ENCODE measurements at regions not wholly inside any gene's neighbourhood (a gene's known extent, or its start where the extent isn't known, plus 50 kb on each side); places are given as distances from the start of the nearest gene placed in this dataset.

- Histone ChIP-seq H3K4me1 (ENCODE audit: insufficient read depth, low read length) (no peaks in the 10 kb centered on the region), H3K79me2 (ENCODE audit: insufficient read depth, low read length) (no peaks in the 10 kb centered on the region), H4K20me1 (ENCODE audit: insufficient read depth, low read length) (no peaks in the 10 kb centered on the region), H3K9me3 (ENCODE audit: low read length) (no peaks in the 10 kb centered on the region), H2AFZ (ENCODE audit: low read length) (no peak overlapping the region), H3K27me3 (ENCODE audit: control insufficient read depth in 1 of 2, insufficient read depth in 2 of 2, low read length in 2 of 2) (peaks cover 5 to 51% of the 10 kb centered on the region in 2 experiments; a peak in 4 of 5 replicates), H3K9ac (ENCODE audit: insufficient read depth, low read depth, low read length) (no peak overlapping the region), H3K27ac (ENCODE audit: extremely low read length, insufficient read depth, low read length) (no peak overlapping the region), H3K4me2 (ENCODE audit: low read depth, low read length) (no peak overlapping the region), H3K4me3 (replicated peaks in 1 of 3; ENCODE audit: insufficient read depth in 1 of 3, low read depth in 2 of 3, low read length in 3 of 3) (no peak overlapping the region), H3K36me3 (replicated peaks in 1 of 2; ENCODE audit: control insufficient read depth in 1 of 2, insufficient read depth in 2 of 2, low read length in 2 of 2) (no peaks in the 10 kb centered on the region)
- 53% methylated on average over 8 of the region's 8 CpGs for WGBS (ENCODE audit: low lambda C conversion rate)
- CTCF ChIA-PET (ENCODE audit: low intra/inter-chr PET ratio, low total read pairs): no interaction called here
- DNase-seq (ENCODE audit: low spot score): no peak
- intact Hi-C loops (cut with micrococcal nuclease; ENCODE audit: unreplicated experiment) (no loop called here), in situ Hi-C loops (cut with HindIII; ENCODE audit: extremely low pct_ligation_motif_present, low pct_unique_long_range_greater_than_20kb) (no loop called here)
- no TSS peak for BruUV-seq (replicated peaks)
- ATAC-seq: no peak
- POLR2A ChIA-PET: no interaction called here
- FAIRE-seq: no peak
- TF ChIP-seq TP53 (CRISPR knock-in tag; conservative IDR thresholded peaks at IDR 0.05) (no peak), GLI4 (CRISPR knock-in tag; IDR thresholded peaks at IDR 0.05; ENCODE audit: borderline replicate concordance) (no peak), ZNF672 (CRISPR knock-in tag; IDR thresholded peaks at IDR 0.05) (no peak), AKAP8 (CRISPR knock-in tag; IDR thresholded peaks at IDR 0.05) (no peak), ZNF543 (CRISPR knock-in tag; IDR thresholded peaks at IDR 0.05) (no peak), ZBTB49 (CRISPR knock-in tag; IDR thresholded peaks at IDR 0.05; ENCODE audit: borderline replicate concordance) (no peak), ZNF83 (CRISPR knock-in tag; IDR thresholded peaks at IDR 0.05; ENCODE audit: borderline replicate concordance) (no peak), SMC3 (IDR thresholded peaks at IDR 0.05; ENCODE audit: low read length) (no peak), TRIM24 (CRISPR knock-in tag; IDR thresholded peaks at IDR 0.05) (no peak), NFYC (CRISPR knock-in tag; IDR thresholded peaks at IDR 0.05) (no peak), PLSCR1 (CRISPR knock-in tag; IDR thresholded peaks at IDR 0.05; ENCODE audit: borderline replicate concordance) (no peak), RERE (CRISPR knock-in tag; IDR thresholded peaks at IDR 0.05; ENCODE audit: low read depth) (no peak), ZNF839 (CRISPR knock-in tag; IDR thresholded peaks at IDR 0.05; ENCODE audit: borderline replicate concordance) (no peak), CREB3 (CRISPR knock-in tag; IDR thresholded peaks at IDR 0.05) (no peak), ZNF790 (CRISPR knock-in tag; IDR thresholded peaks at IDR 0.05; ENCODE audit: borderline replicate concordance) (no peak), ZNF547 (CRISPR knock-in tag; IDR thresholded peaks at IDR 0.05) (no peak), ZNF563 (CRISPR knock-in tag; IDR thresholded peaks at IDR 0.05) (no peak)
These were observed 1371.2 kb downstream of the BRD1 start for GRCh38 chr22:48456449-48456848.

Measured in HepG2 (cell line).